HG02840 (cell line): ENCODE measurements at regions not wholly inside any gene's neighbourhood (a gene's known extent, or its start where the extent isn't known, plus 50 kb on each side); places are given as distances from the start of the nearest gene placed in this dataset.
"Not testable (repeated sequence)": the region's sequence is repeated elsewhere in the genome, so short reads cannot be mapped to it uniquely, and the experiment has no call there.

ENCODE experiments used
- ATAC-seq: cut with Tn5 transposase; IDR thresholded peaks from one replicate; pipeline ENCODE4 v1.9.1; 2021; ENCODE audit warnings: mild to moderate bottlenecking, moderate library complexity, moderate number of reproducible peaks; ENCODE audit not compliant: unreplicated experiment, low FRiP score

GRCh38 chr3:21256932-21257331, 494.1 kb downstream of the ZNF385D start:
- ATAC-seq, result no peak

GRCh38 chr3:21238661-21239060, 512.3 kb downstream of the ZNF385D start:
- no peak for ATAC-seq

DNA sequence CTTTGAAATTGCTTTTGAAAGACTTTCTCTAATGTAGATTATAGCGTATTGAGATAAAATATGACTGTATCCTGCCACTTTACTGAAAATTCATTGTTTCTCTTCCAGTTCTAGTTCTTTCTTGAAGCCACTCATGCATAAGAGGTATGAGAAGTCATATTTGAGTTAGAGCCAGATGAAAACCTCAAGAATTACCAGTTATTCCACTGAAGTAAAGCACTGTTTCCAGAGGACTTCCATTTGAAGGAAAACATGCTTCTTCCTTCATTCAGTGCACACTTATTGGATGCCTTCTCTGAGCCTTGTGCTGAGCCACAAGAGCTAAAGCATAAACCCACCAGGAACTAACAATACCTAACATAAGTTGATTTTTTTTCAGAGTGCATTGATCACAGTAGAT, 513.4 kb downstream of the ZNF385D start:
- no peak for ATAC-seq

DNA sequence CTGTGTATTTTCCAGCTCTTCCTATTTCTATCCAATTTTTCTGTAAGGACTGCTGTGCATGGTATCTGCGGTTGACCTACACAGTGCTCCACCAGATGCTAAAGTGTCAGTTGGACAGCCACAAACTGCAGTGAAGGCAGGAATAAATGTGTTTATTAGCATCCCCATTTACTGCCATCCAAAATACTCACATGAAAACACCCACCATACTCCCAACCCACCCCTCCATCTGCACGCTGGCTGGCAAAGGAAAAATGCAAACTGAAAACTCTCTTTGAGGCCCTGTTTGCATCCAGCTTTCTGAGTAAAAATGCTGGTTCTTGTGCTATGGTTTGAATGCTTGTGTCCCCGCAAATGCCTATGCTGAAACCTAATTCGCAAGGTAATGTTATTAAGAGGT, 515.5 kb downstream of the ZNF385D start:
- ATAC-seq, result no peak

GRCh38 chr3:21234933-21235332, 516.1 kb downstream of the ZNF385D start:
- ATAC-seq, result no peak

DNA sequence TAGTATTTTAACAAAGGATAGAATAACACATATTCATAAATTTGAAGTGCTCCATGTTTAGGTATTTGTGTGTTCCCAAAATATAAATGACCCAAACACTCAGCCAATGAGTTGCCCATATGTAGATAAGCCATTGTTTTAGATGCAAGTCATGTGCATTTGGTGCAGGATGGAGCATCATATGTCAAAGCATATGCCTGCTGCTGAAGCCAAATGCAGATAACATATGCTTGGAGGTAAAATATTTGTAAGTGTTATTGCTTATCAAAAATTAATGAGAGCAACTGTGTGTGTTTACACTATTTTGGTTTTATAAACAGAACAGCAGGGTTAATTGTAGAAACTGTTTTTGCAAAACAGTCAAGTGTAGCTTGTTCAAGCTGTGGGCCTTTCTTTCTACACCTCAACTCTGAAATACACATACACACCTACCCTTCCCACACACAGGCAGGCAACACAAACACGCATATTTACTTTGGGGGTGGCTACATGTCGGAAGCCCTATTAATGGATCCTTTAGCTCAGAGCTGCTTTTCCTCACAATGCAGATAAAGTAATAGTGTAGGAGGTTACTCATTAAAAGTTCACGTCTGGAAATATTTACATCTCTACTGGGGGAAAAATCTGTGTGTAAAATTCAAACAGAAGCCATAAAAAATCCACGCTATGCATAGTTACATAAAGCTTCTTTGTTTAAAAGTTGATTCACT, 521.4 kb downstream of the ZNF385D start:
- ATAC-seq, result no peak

GRCh38 chr3:21226086-21226485, 524.9 kb downstream of the ZNF385D start:
- ATAC-seq, result no peak

GRCh38 chr3:21220944-21221343, 530.1 kb downstream of the ZNF385D start:
- ATAC-seq, result no peak

- no peak for ATAC-seq
These were observed 534.4 kb downstream of the ZNF385D start for GRCh38 chr3:21216598-21216997.

DNA sequence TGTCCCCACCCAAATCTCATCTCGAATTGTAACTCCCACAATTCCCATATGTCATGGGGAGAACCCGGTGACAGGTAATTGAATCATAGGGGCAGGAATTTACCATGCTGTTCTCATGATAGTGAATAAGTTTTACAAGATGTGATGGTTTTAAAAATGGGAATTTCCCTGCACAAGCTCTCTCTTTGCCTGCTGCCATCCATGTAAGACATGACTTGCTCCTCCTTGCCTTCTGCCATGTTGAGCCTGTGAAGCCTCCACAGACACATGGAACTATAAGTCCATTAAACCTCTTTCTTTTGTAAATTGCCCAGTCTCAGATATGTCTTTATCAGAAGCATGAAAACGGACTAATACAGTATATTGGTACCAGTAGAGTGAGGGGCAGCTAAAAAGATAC, 546.9 kb downstream of the ZNF385D start:
- not testable (repeated sequence) for ATAC-seq

GRCh38 chr3:21195203-21195602, 555.8 kb downstream of the ZNF385D start:
- ATAC-seq, result no peak

DNA sequence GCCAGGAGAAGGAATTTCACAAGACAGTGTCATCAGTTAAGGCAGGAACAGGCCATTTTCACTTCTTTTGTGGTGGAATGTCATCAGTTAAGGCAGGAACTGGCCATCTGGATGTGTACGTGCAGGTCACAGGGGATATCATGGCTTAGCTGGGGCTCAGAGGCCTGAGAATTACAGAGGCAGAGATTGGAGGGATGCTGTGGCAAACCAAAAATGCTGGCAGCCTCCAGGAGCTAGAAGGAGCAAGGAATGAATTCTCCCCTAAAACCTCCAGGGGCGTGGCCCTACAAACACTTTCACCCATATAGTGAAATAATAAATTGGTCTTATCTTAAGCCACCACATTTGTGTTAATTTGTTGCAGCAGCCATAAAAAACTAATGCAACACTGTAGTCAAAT, 557.0 kb downstream of the ZNF385D start:
- not testable (repeated sequence) for ATAC-seq

- no peak for ATAC-seq
These were observed 562.6 kb downstream of the ZNF385D start for GRCh38 chr3:21188459-21188858.

GRCh38 chr3:21185816-21186314, 565.1 kb downstream of the ZNF385D start:
- no peak for ATAC-seq

GRCh38 chr3:21174461-21174860, 576.5 kb downstream of the ZNF385D start:
- ATAC-seq, result no peak

DNA sequence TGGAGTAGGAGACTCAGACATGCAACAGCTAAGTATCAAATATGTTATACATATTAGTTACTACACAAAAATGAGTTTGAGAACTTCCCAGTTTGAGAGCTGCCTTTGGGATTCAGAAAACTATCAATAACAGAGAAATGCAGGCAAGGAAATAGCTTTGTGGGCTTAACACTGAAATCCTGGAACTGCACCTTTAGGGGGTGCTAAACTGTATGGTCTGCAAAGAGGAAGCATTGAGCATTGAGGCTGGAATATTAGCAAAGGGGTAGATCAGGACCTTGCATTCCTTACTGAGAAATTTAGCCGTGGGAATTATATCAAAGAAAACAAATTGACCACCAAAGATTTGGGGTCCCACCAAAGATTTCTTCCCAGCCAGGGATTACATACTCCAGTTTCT, 580.0 kb downstream of the ZNF385D start:
- no peak for ATAC-seq

GRCh38 chr3:21169948-21170347, 581.1 kb downstream of the ZNF385D start:
- ATAC-seq, result no peak

DNA sequence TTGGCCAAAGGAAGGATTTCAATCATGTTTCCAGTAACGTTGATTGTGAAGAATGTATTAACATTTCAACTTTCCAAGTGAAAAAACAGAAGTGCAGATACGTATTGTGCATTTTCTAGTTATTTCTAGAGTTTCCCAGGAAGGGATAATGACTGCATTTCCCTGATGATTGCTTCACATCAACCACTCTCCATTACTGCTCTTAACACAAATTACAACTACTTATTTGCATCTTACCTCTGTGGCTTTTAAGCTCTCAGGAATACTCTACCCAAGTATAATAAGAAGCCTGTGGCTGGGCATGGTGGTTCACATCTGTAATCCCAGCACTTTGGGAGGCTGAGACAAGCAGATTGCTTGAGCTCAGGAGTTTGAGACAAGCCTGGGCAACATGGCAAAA, 582.5 kb downstream of the ZNF385D start:
- no peak for ATAC-seq

DNA sequence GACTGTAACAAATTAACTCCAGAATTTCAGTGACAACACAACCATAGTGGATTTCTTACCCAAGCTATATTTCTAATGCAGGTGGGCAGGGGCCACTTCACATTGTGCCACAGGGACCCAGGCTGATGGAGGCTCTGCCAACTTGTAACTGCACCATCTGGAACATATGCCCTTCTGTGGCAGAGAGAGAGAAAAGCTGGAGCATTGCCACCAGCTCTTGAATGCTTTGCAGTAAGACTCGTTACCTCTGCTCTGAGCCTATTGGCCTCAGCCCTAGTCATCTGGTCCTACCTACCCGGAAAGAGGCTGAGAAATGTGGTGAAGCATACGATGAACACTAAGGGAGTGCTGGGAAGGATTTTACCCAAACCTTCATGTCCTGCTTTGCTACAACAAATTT, 587.1 kb downstream of the ZNF385D start:
- no peak for ATAC-seq

GRCh38 chr3:21159543-21159906, 591.5 kb downstream of the ZNF385D start:
- ATAC-seq, result no peak

GRCh38 chr3:21158861-21159542, 592.0 kb downstream of the ZNF385D start:
- no peak for ATAC-seq

- ATAC-seq, result no peak
These were observed 596.1 kb downstream of the ZNF385D start for GRCh38 chr3:21154911-21155310.
